CD4-positive, alpha-beta T cell treated with Interleukin-4 for 4 hours (primary cell): ENCODE measurements at regions not wholly inside any gene's neighbourhood (a gene's known extent, or its start where the extent isn't known, plus 50 kb on each side); places are given as distances from the start of the nearest gene placed in this dataset.
"Not testable (repeated sequence)": the region's sequence is repeated elsewhere in the genome, so short reads cannot be mapped to it uniquely, and the experiment has no call there.

Experiments
- DNase-seq: peaks from one replicate; pipeline ENCODE4 v3.0.0-alpha.2; 2020

DNA sequence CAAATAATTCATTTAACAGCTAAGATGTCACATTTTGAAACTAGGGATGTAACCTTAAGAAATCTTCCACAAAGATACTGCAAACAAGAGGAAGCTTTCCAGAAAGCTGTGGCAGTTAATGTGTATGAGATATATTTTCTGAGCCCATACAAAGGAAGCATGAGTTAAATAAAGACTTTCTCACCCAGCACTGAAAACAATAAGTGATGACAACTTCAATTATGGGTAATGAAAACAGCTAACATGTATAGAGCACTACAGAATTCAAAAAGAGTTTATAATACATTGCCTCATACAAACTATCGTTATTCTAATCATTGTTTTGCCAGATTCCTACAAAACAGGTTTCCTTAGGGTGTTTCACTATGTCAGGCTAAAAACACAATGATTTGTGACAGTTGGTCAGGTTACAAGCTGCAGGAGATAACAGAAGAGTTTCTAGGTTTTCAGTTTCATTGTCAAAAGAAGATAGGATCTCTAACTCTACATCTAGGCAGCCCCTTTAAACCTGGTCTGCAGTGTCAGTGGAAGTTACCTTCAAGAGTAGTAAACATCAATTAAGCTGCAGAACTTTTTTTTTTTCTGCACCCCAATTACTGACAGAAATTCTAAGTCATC is 618.1 kb upstream of the ADGRL3 start:
- no peak for DNase-seq

DNA sequence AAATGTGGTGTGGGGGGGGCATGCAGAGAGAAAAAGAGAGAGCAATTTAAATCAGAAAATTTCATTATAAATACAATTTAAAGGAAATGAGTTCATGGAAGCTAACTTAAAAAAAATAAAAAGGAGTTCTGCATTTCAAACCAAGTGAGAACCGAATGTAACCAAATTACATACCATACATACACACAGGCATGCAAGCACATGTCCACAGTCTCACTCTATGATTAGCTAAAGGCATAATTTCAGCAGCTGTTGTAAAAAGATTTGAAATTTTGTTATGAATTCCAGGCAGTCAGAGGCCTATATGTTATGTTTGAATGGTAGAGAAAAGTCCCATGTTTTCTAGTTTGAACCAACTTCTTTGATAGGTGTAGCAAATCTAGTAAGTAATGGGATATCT is 611.6 kb upstream of the ADGRL3 start:
- no peak for DNase-seq

DNA sequence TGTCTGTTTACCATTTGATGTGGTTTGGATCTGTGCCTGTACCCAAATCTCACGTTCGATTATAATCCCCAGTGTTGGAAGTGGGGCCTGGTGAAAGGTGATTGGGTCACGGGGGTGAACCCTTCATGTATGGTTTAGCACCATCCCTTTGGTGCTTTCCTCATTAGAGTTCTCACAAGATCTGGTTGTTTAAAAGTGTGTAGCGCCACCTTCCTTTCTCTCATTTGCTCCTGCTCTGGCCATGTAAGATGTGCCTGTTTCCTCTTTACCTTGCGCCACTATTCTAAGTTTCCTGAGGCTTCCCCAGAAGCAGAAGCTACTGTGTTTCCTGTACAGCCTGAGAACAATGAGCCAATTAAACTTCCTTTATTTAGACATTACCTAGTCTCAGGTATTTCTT is 610.7 kb upstream of the ADGRL3 start:
- DNase-seq = no peak

DNA sequence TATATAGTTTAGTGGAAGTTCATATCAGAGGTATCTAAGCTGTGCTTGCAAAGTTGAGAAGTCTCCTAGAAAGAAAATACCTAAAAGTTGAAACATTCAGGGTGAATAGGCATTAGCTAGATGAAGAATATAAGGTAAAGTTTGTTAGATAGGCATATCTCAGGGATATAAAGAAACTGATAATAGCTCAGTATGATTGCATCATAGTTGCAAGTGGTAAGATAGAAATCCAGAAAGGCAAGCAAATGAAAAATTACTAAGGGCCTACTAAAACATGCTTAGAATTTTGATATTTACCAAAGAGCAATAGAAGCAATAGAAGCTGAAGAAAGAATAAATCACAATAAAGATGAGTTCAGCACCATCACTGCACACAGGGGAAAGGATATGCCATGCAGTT is 610.0 kb upstream of the ADGRL3 start:
- DNase-seq = no peak

DNA sequence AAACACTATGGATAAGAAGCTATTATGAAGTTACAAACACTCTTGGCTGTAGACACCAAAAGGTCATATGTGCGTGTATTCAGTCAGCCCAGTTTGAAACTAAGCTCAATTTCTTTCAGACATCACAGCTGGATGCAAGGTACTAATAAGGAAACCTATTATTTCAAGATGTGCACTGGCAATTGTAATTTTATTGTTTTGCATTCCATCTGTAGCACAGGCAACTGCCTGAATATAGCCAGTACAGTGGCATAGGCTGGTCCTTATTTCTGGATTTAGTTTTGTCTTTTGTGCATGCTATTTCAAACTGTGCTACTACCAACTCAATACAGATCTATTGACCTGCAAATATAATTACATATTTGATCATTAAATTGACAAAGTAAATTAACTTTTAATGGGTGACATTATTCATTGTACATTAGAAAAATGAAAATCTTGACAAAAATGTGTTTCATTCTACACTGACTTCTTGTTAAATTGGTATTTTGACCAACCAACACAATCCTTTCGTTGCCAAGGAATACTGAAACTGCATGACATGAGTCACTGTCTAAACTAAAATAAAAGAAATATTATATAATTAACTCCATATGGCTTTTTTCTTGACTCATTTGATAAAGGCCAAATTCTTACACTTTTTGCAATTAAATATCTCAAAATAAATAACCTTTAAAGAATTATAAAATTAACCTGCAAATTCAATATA is 594.3 kb upstream of the ADGRL3 start:
- no peak for DNase-seq

DNA sequence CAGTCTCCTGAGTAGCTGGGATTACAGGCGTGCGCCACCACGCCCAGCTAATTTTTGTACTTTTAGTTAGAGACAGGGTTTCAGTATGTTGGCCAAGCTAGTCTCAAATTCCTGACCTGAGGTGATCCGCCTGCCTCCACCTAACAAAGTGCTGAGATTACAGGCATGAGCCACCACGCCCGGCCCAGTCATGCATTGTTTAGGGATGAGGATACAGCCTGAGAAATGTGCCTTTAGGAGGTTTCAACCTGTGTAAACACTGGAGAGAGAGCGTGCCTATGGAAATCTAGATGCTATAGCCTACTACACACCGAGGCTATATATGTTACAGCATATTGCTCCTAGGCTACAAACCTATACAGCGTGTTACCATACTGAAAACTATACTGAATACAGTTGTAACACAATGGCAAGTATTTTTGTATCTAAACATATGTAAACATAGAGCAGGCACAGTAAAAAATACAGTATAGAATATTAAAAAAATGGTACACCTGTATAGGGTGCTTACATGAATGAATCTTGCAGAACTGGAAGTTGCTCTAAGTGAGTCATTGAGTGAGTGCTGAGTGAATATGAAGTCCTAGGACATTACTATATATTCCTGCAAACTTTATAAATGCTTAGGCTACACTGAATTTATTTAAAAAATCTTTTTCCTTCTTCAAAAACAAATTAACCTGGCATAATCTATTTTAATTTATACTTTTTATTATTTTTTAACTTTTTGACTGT is 588.2 kb upstream of the ADGRL3 start:
- no peak for DNase-seq

DNA sequence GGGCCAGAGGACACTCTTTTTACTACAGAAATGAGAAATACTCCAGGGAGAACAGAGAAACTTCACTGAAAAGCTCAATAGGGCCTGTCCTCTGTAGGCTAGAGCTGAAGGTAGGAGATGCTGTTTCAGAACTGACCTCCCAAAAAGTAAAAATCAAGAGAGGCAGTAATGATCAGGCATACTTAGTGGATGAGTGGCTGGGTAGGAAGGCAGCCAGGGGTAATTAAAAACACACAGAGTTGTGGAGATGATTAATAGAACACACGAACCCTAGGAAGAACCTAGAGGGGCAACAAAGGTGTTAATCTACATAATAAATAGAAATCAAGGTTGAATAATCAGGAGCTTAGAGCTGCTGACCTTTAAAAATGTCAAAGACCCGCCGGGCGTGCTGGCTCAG is 582.4 kb upstream of the ADGRL3 start:
- DNase-seq = no peak

DNA sequence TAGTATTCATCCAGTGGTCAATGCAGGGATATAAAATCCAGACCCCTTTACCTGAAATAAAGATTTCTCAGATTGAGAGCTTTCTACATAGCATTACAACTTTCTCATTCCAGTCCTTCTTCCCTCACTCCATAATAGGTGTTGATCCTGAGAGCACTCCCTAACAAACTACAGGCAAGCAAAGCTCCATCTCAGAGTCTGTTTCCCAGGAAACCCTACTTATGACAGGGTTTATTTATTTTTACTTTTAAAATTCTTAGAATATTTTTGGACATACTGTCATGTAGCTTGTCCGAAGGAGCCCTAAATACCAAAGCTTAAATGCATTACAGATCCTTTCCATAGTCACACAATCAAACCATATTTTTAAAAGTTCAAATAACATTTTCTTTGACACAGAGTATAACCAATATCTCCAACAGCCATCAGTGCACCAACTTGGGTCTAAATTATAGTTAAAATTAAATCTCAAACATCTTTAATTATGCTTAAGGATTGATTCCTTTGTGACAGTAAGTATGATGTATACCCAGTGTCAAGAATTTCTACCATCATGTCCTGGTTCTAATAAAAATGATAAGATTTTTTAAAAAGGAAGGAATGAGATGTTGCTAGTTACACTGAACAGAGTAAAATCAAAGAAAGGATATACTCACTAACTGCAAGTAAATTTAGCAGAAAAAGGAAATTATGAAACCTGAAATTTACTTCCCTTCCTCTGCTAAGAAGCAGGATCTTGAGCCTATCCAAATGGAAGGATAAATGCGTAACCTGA is 580.4 kb upstream of the ADGRL3 start:
- no peak for DNase-seq

DNA sequence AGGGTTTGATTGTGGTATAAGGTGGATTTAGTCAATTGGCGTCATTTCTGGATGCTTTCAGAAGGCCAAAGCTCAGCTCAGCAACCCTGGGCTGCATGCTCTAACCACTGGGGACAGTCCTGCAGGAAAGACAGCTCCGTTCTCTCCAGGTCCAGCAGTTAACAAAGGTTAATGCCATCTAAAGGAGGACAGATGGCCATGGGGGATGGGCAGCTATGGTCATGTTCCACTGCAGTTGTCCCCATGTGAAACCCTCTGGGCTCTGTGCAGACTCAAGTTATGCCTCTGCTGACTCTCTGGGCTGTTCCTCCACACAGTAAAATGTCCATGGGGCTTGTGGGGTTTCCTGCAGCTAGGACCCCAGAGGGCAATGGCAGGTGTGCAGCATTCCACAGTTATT is 562.1 kb upstream of the ADGRL3 start:
- no peak for DNase-seq

DNA sequence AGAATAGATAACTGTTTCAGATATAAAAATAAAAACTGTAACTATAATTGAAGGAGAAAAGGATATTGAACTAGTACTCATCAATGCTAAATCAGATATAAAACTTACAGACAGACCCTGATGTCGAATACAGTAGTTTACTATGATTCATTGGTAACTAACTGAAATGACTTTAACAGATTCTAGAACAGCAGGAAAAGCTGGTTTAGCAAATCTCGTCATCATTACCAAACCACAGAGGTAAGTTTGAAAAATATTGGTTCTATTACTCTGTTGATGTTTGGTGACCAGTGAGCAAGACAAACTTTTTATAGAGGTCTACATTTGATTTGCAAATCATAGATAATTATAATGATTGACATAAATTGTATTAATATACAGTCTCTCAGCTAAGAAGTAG is 551.4 kb upstream of the ADGRL3 start:
- DNase-seq = no peak

DNA sequence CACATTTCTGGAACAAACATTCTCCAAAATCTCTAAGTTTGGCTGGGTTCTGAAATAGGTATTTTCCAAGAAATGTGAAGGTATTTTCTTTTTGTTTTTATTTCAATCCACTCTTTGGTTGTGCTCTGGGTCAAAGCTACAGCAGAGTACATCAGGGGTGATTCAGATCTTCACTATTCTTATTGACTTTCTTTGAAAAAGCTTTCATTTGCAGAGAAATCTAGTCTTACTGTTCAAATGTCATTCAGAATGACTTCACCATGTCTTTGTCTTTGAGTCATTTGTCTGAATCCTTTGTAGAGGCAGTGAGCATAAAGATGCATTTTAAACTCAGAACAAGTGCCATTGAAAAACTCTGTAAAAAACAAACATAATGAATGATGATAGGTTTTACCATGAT is 547.2 kb upstream of the ADGRL3 start:
- DNase-seq = no peak

DNA sequence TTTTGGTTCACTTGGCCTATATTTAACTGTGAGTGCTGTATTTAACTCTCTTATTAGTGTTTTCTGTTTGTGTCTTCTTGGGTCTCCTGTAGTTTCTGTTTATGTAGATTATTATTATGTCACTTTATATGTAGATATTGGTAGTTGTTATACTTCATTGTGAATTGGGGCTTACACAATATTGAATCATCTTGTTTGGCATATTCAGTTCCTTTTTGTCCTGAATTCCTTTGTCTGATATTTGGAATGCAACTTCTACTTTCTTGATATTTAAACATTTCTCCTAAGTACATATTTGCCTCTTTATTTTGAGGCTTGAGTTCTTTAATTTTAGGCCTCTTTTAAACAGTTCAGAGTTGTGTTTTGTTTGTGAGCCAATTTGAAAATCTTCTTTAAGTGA is 544.8 kb upstream of the ADGRL3 start:
- no peak for DNase-seq

DNA sequence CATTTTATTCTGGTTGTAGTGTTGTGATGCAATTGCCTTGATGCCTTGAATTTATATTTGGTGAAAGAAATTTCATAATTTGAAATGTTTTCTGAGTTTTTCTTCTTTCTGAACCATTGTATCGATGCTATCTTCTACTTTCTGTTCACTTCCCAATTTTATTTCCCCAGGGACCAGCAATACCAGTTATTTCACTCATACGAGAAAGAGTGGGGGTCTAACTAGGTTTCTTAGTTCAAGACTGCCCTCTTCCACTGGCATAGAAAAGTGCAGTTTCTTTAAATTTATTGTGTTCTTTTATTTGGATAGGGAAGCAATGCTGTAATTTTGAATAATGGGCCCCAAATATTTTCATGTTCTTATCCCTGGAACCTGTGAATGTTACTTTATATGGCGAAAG is 544.0 kb upstream of the ADGRL3 start:
- no peak for DNase-seq

DNA sequence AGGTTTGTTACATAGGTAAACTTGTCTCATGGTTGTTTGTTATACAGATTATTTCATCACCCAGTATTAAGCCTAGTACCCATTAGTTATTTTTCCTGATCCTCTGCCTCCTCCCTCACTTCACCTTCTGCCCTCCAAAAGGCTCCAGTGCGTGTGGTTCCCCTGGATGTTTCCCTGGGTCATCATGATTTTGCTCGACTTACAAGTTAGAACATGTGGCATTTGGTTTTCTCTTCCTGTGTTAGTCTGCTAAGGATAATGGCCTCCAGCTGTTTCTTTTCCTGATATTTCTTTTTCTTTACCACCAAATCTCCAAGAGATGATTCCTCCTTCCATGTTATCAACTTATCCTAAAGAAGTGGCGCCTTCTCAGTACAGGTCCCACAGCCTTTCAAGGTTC is 543.1 kb upstream of the ADGRL3 start:
- DNase-seq = no peak

DNA sequence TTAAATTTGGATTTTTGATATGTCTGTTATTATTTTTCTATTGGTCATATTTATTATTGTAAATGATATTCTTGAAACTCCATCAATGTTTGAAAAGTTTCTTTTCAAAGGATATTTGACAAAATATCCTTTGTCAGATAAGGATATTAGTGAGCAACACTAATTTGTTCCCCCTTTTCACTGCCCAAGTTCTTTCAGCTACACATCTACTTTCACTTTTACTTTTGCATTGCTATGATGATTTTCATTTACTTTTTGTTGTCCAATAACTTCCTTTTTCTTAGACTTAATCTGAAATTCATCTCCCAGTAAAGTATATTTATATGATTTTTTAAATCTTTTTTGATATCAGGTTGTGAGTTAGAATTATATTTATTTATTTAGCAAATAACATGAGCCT is 542.3 kb upstream of the ADGRL3 start:
- DNase-seq = no peak

DNA sequence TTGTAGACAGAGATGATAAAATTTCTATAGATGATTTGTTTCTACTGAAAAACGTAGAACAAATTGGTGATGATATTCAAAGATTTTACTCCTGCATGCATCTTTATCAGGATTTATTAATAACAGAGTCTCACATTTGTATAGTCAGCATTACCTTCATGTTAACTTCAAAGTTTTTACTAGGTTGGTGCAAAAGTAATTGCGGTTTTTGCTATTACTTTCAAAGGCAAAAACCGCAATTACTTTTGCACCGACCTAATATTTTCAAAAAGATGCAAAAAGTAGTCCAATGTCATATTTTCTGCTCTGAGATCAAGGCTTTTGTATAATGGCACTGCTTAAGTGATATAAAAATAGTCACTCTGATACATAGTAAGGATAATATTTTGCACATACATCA is 536.4 kb upstream of the ADGRL3 start:
- no peak for DNase-seq

DNA sequence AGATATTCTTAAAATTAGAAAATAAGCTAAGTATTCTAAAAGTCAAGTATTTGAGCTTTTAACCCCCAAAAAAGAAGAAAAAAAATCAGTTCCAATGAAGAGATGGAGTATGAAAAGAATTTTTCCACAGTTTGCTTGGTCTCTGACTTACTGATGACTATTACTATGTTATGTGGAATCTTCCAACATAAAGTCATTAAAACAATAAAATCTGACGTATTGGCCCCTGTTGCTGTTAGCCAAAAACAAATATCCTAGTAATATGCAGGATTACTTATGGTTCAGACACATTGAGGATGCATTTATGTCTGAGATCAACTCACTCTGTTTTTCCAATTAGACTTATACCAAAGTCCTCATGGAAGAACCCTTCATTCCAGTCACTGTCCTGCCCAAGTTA is 517.2 kb upstream of the ADGRL3 start:
- DNase-seq = no peak

DNA sequence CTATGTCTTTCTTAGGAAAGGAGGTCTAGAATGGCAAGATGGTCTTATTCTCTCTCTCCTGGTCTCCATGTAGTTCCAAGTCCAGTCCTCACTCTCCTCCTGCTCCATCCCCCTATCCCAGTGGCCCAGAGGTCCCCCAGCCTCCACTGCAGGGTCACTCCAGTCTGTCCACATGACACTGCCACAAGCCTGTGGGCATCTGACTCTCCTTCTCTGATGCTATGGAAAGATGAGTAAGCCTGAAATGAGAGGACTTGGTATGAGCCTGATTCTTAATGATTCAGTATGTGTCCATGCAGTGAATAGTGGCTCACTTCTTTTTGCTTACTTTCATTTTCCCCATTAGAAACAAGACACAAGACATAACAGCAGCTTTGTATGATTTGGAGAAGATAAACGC is 516.8 kb upstream of the ADGRL3 start:
- DNase-seq = no peak

DNA sequence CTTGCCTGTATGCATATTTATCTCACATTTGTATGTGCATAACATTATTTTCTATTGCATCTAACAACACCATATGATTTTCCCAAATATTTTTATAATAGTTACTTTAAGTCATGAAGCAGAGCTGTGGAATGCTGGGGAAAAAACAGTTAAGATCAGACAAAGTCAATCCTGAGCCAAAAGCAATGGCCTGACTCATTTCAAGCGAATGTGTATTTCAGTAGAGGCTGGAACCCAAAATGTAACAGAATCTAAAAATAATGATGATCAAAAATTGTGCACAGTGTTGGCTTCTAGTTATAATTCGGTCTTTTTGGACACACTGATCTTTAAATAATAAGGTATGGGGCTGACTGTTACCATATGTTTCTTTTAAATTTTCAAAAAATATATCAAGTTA is 516.2 kb upstream of the ADGRL3 start:
- DNase-seq = no peak

DNA sequence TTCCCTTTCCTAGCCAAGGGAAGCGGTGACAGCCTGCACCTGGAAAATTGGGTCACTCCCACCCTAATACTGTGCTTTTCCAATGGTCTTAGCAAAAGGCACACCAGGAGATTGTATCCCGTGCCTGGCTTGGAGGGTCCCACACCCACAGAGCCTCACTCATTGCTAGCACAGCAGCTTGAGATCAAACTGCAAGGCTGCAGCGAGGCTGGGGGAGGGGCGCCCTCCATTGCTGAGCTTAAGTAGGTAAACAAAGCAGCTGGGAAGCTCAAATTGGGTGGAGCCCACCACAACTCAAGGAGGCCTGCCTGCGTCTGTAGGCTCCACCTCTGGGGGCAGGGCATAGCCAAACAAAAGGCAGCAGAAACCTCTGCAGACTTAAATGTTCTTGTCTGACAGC is 504.1 kb upstream of the ADGRL3 start:
- DNase-seq = not testable (repeated sequence)

DNA sequence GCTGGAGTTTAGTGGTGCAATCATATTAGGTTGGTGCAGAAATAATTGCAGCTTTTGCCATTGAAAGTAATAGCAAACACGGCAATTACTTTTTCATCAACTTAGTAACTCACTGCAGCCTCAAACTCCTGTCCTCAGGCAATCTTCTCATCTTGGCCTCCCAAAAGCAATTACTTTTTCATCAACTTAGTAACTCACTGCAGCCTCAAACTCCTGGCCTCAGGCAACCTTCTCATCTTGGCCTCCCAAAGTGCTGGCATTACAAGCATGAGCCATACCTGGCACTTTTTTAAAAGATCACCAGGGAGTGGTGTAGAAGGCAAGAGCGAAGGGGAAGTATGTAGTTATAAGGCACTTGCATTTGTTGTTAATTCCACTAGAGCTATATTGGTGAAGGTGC is 491.1 kb upstream of the ADGRL3 start:
- DNase-seq = no peak

DNA sequence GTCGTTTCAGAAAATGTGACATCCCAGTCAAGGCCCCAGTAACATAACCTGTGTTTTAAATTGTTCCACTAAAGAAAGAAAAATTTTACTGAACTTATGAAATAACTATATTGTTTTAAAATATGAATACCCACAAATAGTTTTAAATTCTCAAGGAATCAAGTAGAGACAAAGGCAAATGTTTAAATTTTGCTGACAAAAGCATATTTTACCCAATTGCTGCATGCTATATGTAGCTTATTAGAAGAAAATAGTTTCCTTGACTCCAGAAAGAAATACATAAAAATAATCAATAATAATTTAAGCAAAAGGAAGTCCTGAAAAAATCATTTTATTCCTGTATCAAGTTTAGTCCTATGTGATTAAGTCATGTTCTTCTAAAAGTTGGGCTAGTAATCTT is 481.3 kb upstream of the ADGRL3 start:
- no peak for DNase-seq

DNA sequence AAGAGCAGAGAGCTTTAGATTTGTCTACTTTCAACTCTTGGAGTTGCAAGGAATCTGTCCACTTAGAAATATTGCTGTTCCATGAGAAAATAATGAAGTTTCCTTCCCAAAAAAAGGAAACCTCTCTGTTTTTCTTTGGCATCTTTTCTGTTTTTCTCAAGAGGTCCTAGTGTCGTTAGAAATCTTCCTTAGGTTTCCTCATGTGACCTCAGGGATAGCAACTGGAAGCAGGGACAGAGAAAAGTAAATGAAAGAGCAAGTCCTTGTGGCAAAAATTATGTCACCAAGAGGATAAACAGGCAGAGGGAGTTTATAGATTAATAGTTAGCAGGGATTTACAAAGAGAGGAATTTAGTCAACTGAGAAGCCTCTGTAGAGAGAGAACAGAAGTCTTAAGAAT is 478.4 kb upstream of the ADGRL3 start:
- no peak for DNase-seq

DNA sequence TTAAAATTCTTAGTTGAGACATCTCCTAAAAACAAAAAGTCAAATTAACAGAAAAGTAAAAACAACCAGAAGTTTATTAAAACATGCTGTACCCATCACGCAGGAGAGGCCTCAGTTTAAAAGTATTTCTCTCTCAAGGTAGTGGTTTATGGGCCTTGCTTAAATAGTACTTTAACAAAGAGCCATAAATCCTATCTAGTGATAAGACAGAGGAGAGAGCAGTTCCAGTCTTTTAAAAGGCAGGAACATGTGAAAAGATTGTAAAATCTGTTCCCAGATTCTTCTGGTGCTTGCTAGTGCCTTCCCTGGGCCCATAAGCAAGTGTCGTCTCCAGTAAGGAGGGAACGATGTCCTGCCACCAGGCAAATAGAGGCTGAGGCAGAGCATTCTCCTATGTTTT is 476.3 kb upstream of the ADGRL3 start:
- no peak for DNase-seq
